HEK293 (cell line): ENCODE measurements at regions not wholly inside any gene's neighbourhood (a gene's known extent, or its start where the extent isn't known, plus 50 kb on each side); places are given as distances from the start of the nearest gene placed in this dataset.

Experiments
- CTCF ChIA-PET: fragments of 350-600 bp; formaldehyde crosslinking; extraction: SDS; loops from one replicate; lab custom pipeline; 2021; ENCODE audit warnings: antibody characterized with exemption; lab: Yijun Ruan, JAX
- POLR2A ChIA-PET: fragments of 300-600 bp; formaldehyde crosslinking; extraction: SDS; loops from one replicate; lab custom pipeline; 2020; ENCODE audit warnings: antibody characterized with exemption, inconsistent platforms; lab: Yijun Ruan, JAX
- H3K27ac ChIP-seq: fragments of 200-500 bp; sonication (Bioruptor generic); 2 replicates; pipeline ENCODE4 v1.5.1; 2014; ENCODE audit warnings: low read depth, low read length, control low read depth, inconsistent platforms; ENCODE audit errors: extremely low read depth
- H3K36me3 ChIP-seq, 2 experiments: fragments of 200-500 bp in 1 of 2; sonication (Bioruptor generic) in 1 of 2; 1 replicate in 1 of 2; 2 replicates in 1 of 2; pipeline ENCODE4 v1.5.1; 2014 to 2017; ENCODE audit warnings: inconsistent platforms in 2 of 2, low read length in 2 of 2; ENCODE audit not compliant: control insufficient read depth in 2 of 2, insufficient read depth in 1 of 2
- H3K4me1 ChIP-seq: fragments of 200-500 bp; sonication (Bioruptor generic); 2 replicates; pipeline ENCODE4 v1.5.1; 2014; ENCODE audit warnings: mild to moderate bottlenecking, low read length, inconsistent platforms; ENCODE audit not compliant: control insufficient read depth, insufficient read depth
- H3K4me3 ChIP-seq: 2 replicates; pipeline ENCODE4 v1.5.1; 2011; ENCODE audit warnings: low read depth, mild to moderate bottlenecking, control low read depth, low read length, moderate library complexity
- H3K9me3 ChIP-seq: fragments of 200-500 bp; sonication (Bioruptor generic); 2 replicates; pipeline ENCODE4 v1.5.1; 2014; ENCODE audit warnings: low read depth, low read length, inconsistent platforms; ENCODE audit not compliant: control insufficient read depth, insufficient read depth
- GLI2 ChIP-seq: fragments of 450-650 bp; formaldehyde crosslinking; IDR thresholded peaks from 2 replicates; pipeline ENCODE4; 2017; ENCODE audit warnings: missing biosample characterization, missing genetic modification characterization, low read depth, borderline replicate concordance
- HOXD13 ChIP-seq: sonication (generic); formaldehyde crosslinking; IDR thresholded peaks from 2 replicates; pipeline ENCODE4 v1.8.0; 2022; ENCODE audit warnings: missing genetic modification reagents, borderline replicate concordance
- KLF16 ChIP-seq: fragments of 450-650 bp; formaldehyde crosslinking; IDR thresholded peaks from 2 replicates; pipeline ENCODE4 v1.5.1; 2017; ENCODE audit warnings: missing biosample characterization, missing genetic modification characterization
- KLF17 ChIP-seq: fragments of 450-650 bp; formaldehyde crosslinking; IDR thresholded peaks from 2 replicates; pipeline ENCODE4 v1.5.1; 2016; ENCODE audit warnings: missing biosample characterization, missing genetic modification characterization
- OVOL3 ChIP-seq: fragments of 450-650 bp; formaldehyde crosslinking; IDR thresholded peaks from 2 replicates; pipeline ENCODE4 v1.5.1; 2016; ENCODE audit warnings: missing biosample characterization, missing genetic modification characterization
- ZBTB17 ChIP-seq: fragments of 450-650 bp; formaldehyde crosslinking; IDR thresholded peaks from 2 replicates; pipeline ENCODE4 v1.5.1; 2016; ENCODE audit warnings: missing biosample characterization, missing genetic modification characterization
- ZBTB8A ChIP-seq: fragments of 450-650 bp; formaldehyde crosslinking; IDR thresholded peaks from 2 replicates; pipeline ENCODE4 v1.5.1; 2016; ENCODE audit warnings: missing biosample characterization, missing genetic modification characterization
- ZFP3 ChIP-seq: fragments of 450-650 bp; formaldehyde crosslinking; IDR thresholded peaks from 2 replicates; pipeline ENCODE4 v1.5.1; 2016; ENCODE audit warnings: low read depth, missing biosample characterization, missing genetic modification characterization
- ZNF121 ChIP-seq: fragments of 450-650 bp; formaldehyde crosslinking; IDR thresholded peaks from 2 replicates; pipeline ENCODE4 v1.5.1; 2016; ENCODE audit warnings: missing biosample characterization, missing genetic modification characterization
- ZNF140 ChIP-seq: fragments of 450-650 bp; formaldehyde crosslinking; IDR thresholded peaks from 2 replicates; pipeline ENCODE4 v1.5.1; 2016; ENCODE audit warnings: missing biosample characterization, missing genetic modification characterization
- ZNF16 ChIP-seq: fragments of 450-650 bp; formaldehyde crosslinking; IDR thresholded peaks from 2 replicates; pipeline ENCODE4 v1.5.1; 2016; ENCODE audit warnings: low read depth, missing biosample characterization, missing genetic modification characterization
- ZNF174 ChIP-seq: fragments of 450-650 bp; formaldehyde crosslinking; IDR thresholded peaks from 2 replicates; pipeline ENCODE4 v1.5.0; 2017; ENCODE audit warnings: missing biosample characterization, mild to moderate bottlenecking, missing genetic modification characterization
- ZNF175 ChIP-seq: fragments of 450-650 bp; formaldehyde crosslinking; IDR thresholded peaks from 2 replicates; pipeline ENCODE4 v1.5.1; 2016; ENCODE audit warnings: missing biosample characterization, missing genetic modification characterization
- ZNF37A ChIP-seq: fragments of 450-650 bp; IDR thresholded peaks from 2 replicates; pipeline ENCODE4 v1.5.1; 2018; ENCODE audit warnings: missing biosample characterization, missing genetic modification characterization
- ZNF514 ChIP-seq: fragments of 450-650 bp; formaldehyde crosslinking; IDR thresholded peaks from 2 replicates; pipeline ENCODE4 v1.5.1; 2016; ENCODE audit warnings: missing biosample characterization, missing genetic modification characterization
- ZNF518A ChIP-seq: fragments of 450-650 bp; formaldehyde crosslinking; conservative IDR thresholded peaks from 2 replicates; pipeline ENCODE4 v1.5.1; 2016; ENCODE audit warnings: low read depth, missing biosample characterization, missing genetic modification characterization
- ZNF529 ChIP-seq: fragments of 450-650 bp; formaldehyde crosslinking; IDR thresholded peaks from 2 replicates; pipeline ENCODE4 v1.5.1; 2017; ENCODE audit warnings: missing genetic modification characterization, missing biosample characterization; ENCODE audit not compliant: insufficient replicate concordance
- ZNF530 ChIP-seq: fragments of 450-650 bp; formaldehyde crosslinking; IDR thresholded peaks from 2 replicates; pipeline ENCODE4 v1.5.1; 2016; ENCODE audit warnings: low read depth, missing biosample characterization, missing genetic modification characterization
- ZNF555 ChIP-seq: fragments of 450-650 bp; formaldehyde crosslinking; conservative IDR thresholded peaks from 2 replicates; pipeline ENCODE4 v1.5.1; 2017; ENCODE audit warnings: missing biosample characterization, mild to moderate bottlenecking, missing genetic modification characterization, inconsistent platforms
- ZNF596 ChIP-seq: fragments of 450-650 bp; IDR thresholded peaks from 2 replicates; pipeline ENCODE4 v1.5.0; 2018; ENCODE audit warnings: missing biosample characterization, mild to moderate bottlenecking, missing genetic modification characterization, moderate library complexity
- ZNF629 ChIP-seq: fragments of 450-650 bp; formaldehyde crosslinking; IDR thresholded peaks from 2 replicates; pipeline ENCODE4 v1.5.1; 2017; ENCODE audit warnings: missing biosample characterization, missing genetic modification characterization
- ZNF658 ChIP-seq: fragments of 450-650 bp; formaldehyde crosslinking; IDR thresholded peaks from 2 replicates; pipeline ENCODE4; 2016; ENCODE audit warnings: missing biosample characterization, missing genetic modification characterization
- ZSCAN23 ChIP-seq: fragments of 450-650 bp; formaldehyde crosslinking; IDR thresholded peaks from 2 replicates; pipeline ENCODE4 v1.5.1; 2016; ENCODE audit warnings: missing biosample characterization, missing genetic modification characterization
- ZSCAN4 ChIP-seq: fragments of 450-650 bp; formaldehyde crosslinking; IDR thresholded peaks from 2 replicates; pipeline ENCODE4 v1.5.1; 2017; ENCODE audit warnings: missing biosample characterization, missing genetic modification characterization

- ChIA-PET POLR2A (interaction anchor here (0.6 kb wide), 1 partner anchor 21 kb away, joined by 3 read pairs; no protein-coding TSS in a partner anchor), CTCF (interaction anchor here (0.6 to 2.3 kb wide), 10 partner anchors 22 to 1272 kb away, joined by 3 to 16 read pairs (median 4); no protein-coding TSS in a partner anchor)
- no peaks in the 10 kb centered on the region for H3K9me3 ChIP-seq
- TF ChIP-seq ZNF658 (tag by site-specific recombination): no peak
- TF ChIP-seq ZNF530 (tag by site-specific recombination): no peak
- no peak for TF ChIP-seq ZNF596 (tag by site-specific recombination)
- TF ChIP-seq OVOL3 (tag by site-specific recombination): no peak
- H3K4me3 ChIP-seq: no peak overlapping the region
- no peaks in the 10 kb centered on the region for H3K36me3 ChIP-seq
- H3K27ac ChIP-seq: no peak overlapping the region
- H3K4me1 ChIP-seq: no peaks in the 10 kb centered on the region
Measured at GRCh38 chr5:42970636-42971559, 69.2 kb downstream of the ANXA2R start.

- POLR2A ChIA-PET: no interaction called here
Measured at GRCh38 chr5:42965934-42966333, 74.2 kb downstream of the ANXA2R start.

GRCh38 chr5:42963412-42963811 is 76.7 kb downstream of the ANXA2R start:
- H3K4me1 ChIP-seq: no peaks in the 10 kb centered on the region
- CTCF ChIA-PET: no interaction called here
- no peak overlapping the region for H3K27ac ChIP-seq
- POLR2A ChIA-PET: no interaction called here
- TF ChIP-seq HOXD13: no peak
- TF ChIP-seq ZNF121 (tag by site-specific recombination): no peak
- TF ChIP-seq ZNF518A (tag by site-specific recombination): no peak
- no peak for TF ChIP-seq ZBTB8A (tag by site-specific recombination)
- TF ChIP-seq ZNF37A (tag by site-specific recombination): no peak
- no peak for TF ChIP-seq ZSCAN23 (tag by site-specific recombination)
- TF ChIP-seq ZSCAN4: no peak
- no peak for TF ChIP-seq ZNF529 (tag by site-specific recombination)
- no peak for TF ChIP-seq ZNF175 (tag by site-specific recombination)
- no peak for TF ChIP-seq ZNF514
- no peak for TF ChIP-seq ZNF629
- TF ChIP-seq ZNF140: no peak
- TF ChIP-seq ZNF555: no peak
- TF ChIP-seq ZNF174: no peak
- TF ChIP-seq ZBTB17 (tag by site-specific recombination): no peak
- TF ChIP-seq ZNF16: no peak
- no peak for TF ChIP-seq KLF16
- TF ChIP-seq ZFP3 (tag by site-specific recombination): no peak
- H3K4me3 ChIP-seq: no peak overlapping the region
- H3K9me3 ChIP-seq: no peaks in the 10 kb centered on the region
- no peaks in the 10 kb centered on the region for H3K36me3 ChIP-seq

More at GRCh38 chr5:42965934-42966333, 74.2 kb downstream of the ANXA2R start:
- TF ChIP-seq GLI2 (tag by site-specific recombination): no peak
- no peak for TF ChIP-seq KLF17 (tag by site-specific recombination)
- TF ChIP-seq, all 188 proteins: peak for 0
- no peaks in the 10 kb centered on the region for H3K4me1 ChIP-seq
- H3K4me3 ChIP-seq: no peak overlapping the region
- H3K36me3 ChIP-seq: no peaks in the 10 kb centered on the region
- H3K27ac ChIP-seq: no peak overlapping the region
- no peaks in the 10 kb centered on the region for H3K9me3 ChIP-seq
- CTCF ChIA-PET: interaction anchor here (0.6 kb wide), 2 partner anchors 9 to 170 kb away, joined by 3 to 4 read pairs; no protein-coding TSS in a partner anchor
